NB4 (cell line): ENCODE measurements at regions not wholly inside any gene's neighbourhood (a gene's known extent, or its start where the extent isn't known, plus 50 kb on each side); places are given as distances from the start of the nearest gene placed in this dataset.

ENCODE experiments used
- CTCF ChIP-seq: IDR thresholded peaks from one replicate; pipeline ENCODE4 v1.5.1; 2012; ENCODE audit warnings: low read depth, low read length
- MAX ChIP-seq: IDR thresholded peaks from 2 replicates; pipeline ENCODE4 v1.6.1; 2011; ENCODE audit warnings: low read depth, low read length
- POLR2A ChIP-seq: IDR thresholded peaks from 2 replicates; pipeline ENCODE4 v1.6.1; 2011; ENCODE audit warnings: mild to moderate bottlenecking; ENCODE audit not compliant: insufficient read length; ENCODE audit errors: extremely low read depth

GRCh38 chr11:46215208-46215931 is 62.1 kb upstream of the CREB3L1 start:
- TF ChIP-seq CTCF = no peak
- TF ChIP-seq MAX = no peak
- TF ChIP-seq POLR2A = no peak
